HL-60 (cell line): ENCODE measurements at regions not wholly inside any gene's neighbourhood (a gene's known extent, or its start where the extent isn't known, plus 50 kb on each side); places are given as distances from the start of the nearest gene placed in this dataset.

Experiments
- DNase-seq, 2 experiments: peaks; one replicate each; pipeline ENCODE4 v3.0.0-alpha.2; 2010 to 2020; ENCODE audit warnings: low read depth in 1 of 2, low spot score in 1 of 2
- H3K27ac ChIP-seq: fragments of 250-450 bp; sonication (Bioruptor Pico); replicated peaks from 2 replicates; pipeline ENCODE4 v1.5.1; 2020; ENCODE audit warnings: mild to moderate bottlenecking, moderate library complexity
- H3K27me3 ChIP-seq: fragments of 250-450 bp; sonication (Bioruptor Pico); 2 replicates; pipeline ENCODE4 v1.5.1; 2021; ENCODE audit warnings: mild to moderate bottlenecking, moderate library complexity; ENCODE audit not compliant: insufficient read depth, poor library complexity, severe bottlenecking
- H3K4me3 ChIP-seq: replicated peaks from 2 replicates; pipeline ENCODE4 v1.5.1; 2011; ENCODE audit warnings: mild to moderate bottlenecking, control low read depth, low read length; ENCODE audit not compliant: insufficient read depth
- CTCF ChIP-seq: IDR thresholded peaks from one replicate; pipeline ENCODE4 v1.5.1; 2011; ENCODE audit warnings: low read length, control low read depth, inconsistent platforms; ENCODE audit not compliant: insufficient read depth
- GABPA ChIP-seq: IDR thresholded peaks from 2 replicates; pipeline ENCODE4 v1.6.1; 2012; ENCODE audit warnings: low read depth
- POLR2AphosphoS5 ChIP-seq: IDR thresholded peaks from 2 replicates; pipeline ENCODE4 v1.6.1; 2012; ENCODE audit warnings: low read depth
- REST ChIP-seq: IDR thresholded peaks from 2 replicates; pipeline ENCODE4 v1.6.1; 2012; ENCODE audit warnings: low read depth; ENCODE audit not compliant: insufficient replicate concordance
- SPI1 ChIP-seq: IDR thresholded peaks from 2 replicates; pipeline ENCODE4 v1.6.1; 2012; ENCODE audit warnings: low read depth, mild to moderate bottlenecking, borderline replicate concordance

- DNase-seq: no peak
- no peak for TF ChIP-seq POLR2AphosphoS5
- no peak for TF ChIP-seq CTCF
- TF ChIP-seq SPI1: no peak
- TF ChIP-seq REST: no peak
- no peak for TF ChIP-seq GABPA
- Histone ChIP-seq H3K4me3 (no peak overlapping the region), H3K27me3 (no peaks in the 10 kb centered on the region), H3K27ac (no peak overlapping the region)
Measured at GRCh38 chr5:166523206-166523605, 1768.2 kb upstream of the WWC1 start.

- Histone ChIP-seq H3K4me3 (no peak overlapping the region), H3K27me3 (no peaks in the 10 kb centered on the region), H3K27ac (no peak overlapping the region)
- no peak for DNase-seq
- TF ChIP-seq SPI1: no peak
- TF ChIP-seq CTCF: no peak
- TF ChIP-seq POLR2AphosphoS5: no peak
- no peak for TF ChIP-seq GABPA
- no peak for TF ChIP-seq REST
Measured at GRCh38 chr5:166529200-166529599, 1762.2 kb upstream of the WWC1 start.

- TF ChIP-seq SPI1: no peak
- no peak for TF ChIP-seq CTCF
- no peak for TF ChIP-seq REST
- no peak for TF ChIP-seq GABPA
- no peak for TF ChIP-seq POLR2AphosphoS5
- no peak overlapping the region for H3K4me3 ChIP-seq
- no peak overlapping the region for H3K27ac ChIP-seq
- H3K27me3 ChIP-seq: no peaks in the 10 kb centered on the region
- DNase-seq: no peak
Measured at GRCh38 chr5:166532456-166533220, 1758.8 kb upstream of the WWC1 start.
